Epithelial cell of esophagus (primary cell): ENCODE measurements at regions not wholly inside any gene's neighbourhood (a gene's known extent, or its start where the extent isn't known, plus 50 kb on each side); places are given as distances from the start of the nearest gene placed in this dataset.

ENCODE experiments used
- DNase-seq: peaks from one replicate; pipeline ENCODE4 v3.0.0; 2010; ENCODE audit warnings: low read depth
- H3K4me3 ChIP-seq: 2 replicates; pipeline ENCODE4 v1.5.1; 2011; ENCODE audit warnings: mild to moderate bottlenecking, low read length, control low read depth
- CTCF ChIP-seq: IDR thresholded peaks from 2 replicates; pipeline ENCODE4 v1.5.1; 2011; ENCODE audit warnings: low read depth, mild to moderate bottlenecking, low read length, control low read depth, inconsistent platforms; ENCODE audit not compliant: insufficient read depth; ENCODE audit errors: missing control alignments

GRCh38 chr15:98452238-98452637 lies 196.1 kb upstream of the IGF1R start:
- no peak for DNase-seq
- no peak for TF ChIP-seq CTCF
- no peak overlapping the region for H3K4me3 ChIP-seq

GRCh38 chr15:98455904-98456303 lies 192.4 kb upstream of the IGF1R start:
- DNase-seq: peak; percentile 76
- no peak overlapping the region for H3K4me3 ChIP-seq
- TF ChIP-seq CTCF: no peak

- no peak for DNase-seq
- H3K4me3 ChIP-seq: no peak overlapping the region
- TF ChIP-seq CTCF: no peak
These were observed 171.8 kb upstream of the IGF1R start for GRCh38 chr15:98476559-98476958.

- TF ChIP-seq CTCF: no peak
- H3K4me3 ChIP-seq: no peak overlapping the region
- DNase-seq: no peak
These were observed 167.5 kb upstream of the IGF1R start for GRCh38 chr15:98480844-98481243.

GRCh38 chr15:98483575-98484130 lies 164.7 kb upstream of the IGF1R start:
- TF ChIP-seq CTCF: no peak
- DNase-seq: no peak
- H3K4me3 ChIP-seq: no peak overlapping the region

DNA sequence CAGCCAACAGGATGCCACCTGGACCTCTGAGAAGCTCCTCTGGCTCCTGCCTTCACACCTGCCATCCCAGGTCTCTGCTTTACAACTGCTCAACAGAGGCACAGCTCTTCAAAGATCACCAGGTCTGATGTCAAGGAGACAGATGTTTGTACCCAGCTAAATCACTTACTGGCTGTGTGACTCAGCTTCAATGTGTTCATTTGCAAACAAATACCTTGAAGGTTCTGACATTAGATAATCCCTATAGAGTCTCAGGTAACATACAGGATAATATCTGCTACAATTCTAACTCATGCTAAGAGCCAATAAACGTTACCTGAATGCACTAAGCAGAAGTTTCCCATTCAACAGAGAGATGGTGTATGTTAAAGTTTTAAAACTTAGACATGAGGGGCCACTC lies 163.4 kb upstream of the IGF1R start:
- no peak for TF ChIP-seq CTCF
- no peak overlapping the region for H3K4me3 ChIP-seq
- peak; percentile 42 for DNase-seq

DNA sequence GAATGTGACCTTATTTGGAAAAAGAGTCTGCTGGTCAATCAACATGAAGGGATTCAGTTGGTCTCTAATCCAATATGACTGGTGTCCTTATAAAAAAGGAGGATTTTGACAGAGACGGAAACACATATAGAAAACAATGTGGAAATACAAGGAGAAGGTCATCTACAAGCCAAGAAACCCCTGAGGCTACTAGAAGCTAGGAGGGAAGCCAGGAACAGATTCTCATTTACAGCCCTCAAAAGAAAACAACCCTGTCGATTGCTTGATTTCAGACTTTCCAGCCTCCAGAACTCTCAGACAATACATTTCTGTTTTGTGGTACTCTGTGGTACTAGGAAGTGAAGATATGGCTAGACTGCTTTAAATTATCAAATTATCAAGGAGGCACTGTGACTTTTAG lies 162.9 kb upstream of the IGF1R start:
- no peak for DNase-seq
- no peak for TF ChIP-seq CTCF
- no peak overlapping the region for H3K4me3 ChIP-seq
